GM18520 (cell line): ENCODE measurements at regions not wholly inside any gene's neighbourhood (a gene's known extent, or its start where the extent isn't known, plus 50 kb on each side); places are given as distances from the start of the nearest gene placed in this dataset.

Experiments
- ATAC-seq: cut with Tn5 transposase; IDR thresholded peaks from one replicate; pipeline ENCODE4 v1.9.1; 2021; ENCODE audit not compliant: unreplicated experiment

GRCh38 chr17:27390540-27390939 lies 65.7 kb upstream of the KSR1 start:
- no peak for ATAC-seq

GRCh38 chr17:27391427-27391826 lies 64.8 kb upstream of the KSR1 start:
- no peak for ATAC-seq

- ATAC-seq = no peak
Measured at GRCh38 chr17:27396045-27396444, 60.2 kb upstream of the KSR1 start.

GRCh38 chr17:27396941-27397340 lies 59.3 kb upstream of the KSR1 start:
- ATAC-seq = no peak

- ATAC-seq = no peak
Measured at GRCh38 chr17:27398691-27399090, 57.6 kb upstream of the KSR1 start.

- no peak for ATAC-seq
Measured at GRCh38 chr17:27400991-27401390, 55.3 kb upstream of the KSR1 start.

GRCh38 chr17:27402943-27403342 lies 53.3 kb upstream of the KSR1 start:
- ATAC-seq = no peak

- no peak for ATAC-seq
Measured at GRCh38 chr17:27403480-27404005, 52.7 kb upstream of the KSR1 start.

GRCh38 chr17:27404676-27405075 lies 51.6 kb upstream of the KSR1 start:
- no peak for ATAC-seq
